HG03045 (cell line): ENCODE measurements at regions not wholly inside any gene's neighbourhood (a gene's known extent, or its start where the extent isn't known, plus 50 kb on each side); places are given as distances from the start of the nearest gene placed in this dataset.
"Not testable (repeated sequence)": the region's sequence is repeated elsewhere in the genome, so short reads cannot be mapped to it uniquely, and the experiment has no call there.

Experiments used
- ATAC-seq: cut with Tn5 transposase; IDR thresholded peaks from one replicate; pipeline ENCODE4 v1.9.1; 2021; ENCODE audit warnings: mild to moderate bottlenecking, moderate library complexity; ENCODE audit not compliant: unreplicated experiment

DNA sequence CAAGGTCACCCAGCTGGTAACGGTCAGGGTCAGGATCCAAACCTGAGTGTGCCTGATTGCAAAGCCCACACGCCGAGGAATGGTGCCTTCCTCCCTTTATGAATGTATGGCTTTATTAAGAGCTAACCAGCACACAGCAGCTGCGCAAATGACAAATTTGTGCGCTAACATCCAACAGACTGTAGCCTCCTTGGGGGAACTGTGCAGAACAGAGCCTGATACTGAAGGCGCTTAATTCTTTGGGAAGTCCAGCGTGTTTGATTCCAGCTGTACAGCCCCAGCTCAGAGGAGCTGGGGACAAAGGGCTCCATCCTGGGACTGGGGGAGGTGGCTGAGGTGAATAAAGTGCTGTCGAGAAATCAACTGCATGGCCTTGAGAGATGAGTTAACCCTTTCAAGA is 75.7 kb upstream of the JARID2 start:
- ATAC-seq = no peak

DNA sequence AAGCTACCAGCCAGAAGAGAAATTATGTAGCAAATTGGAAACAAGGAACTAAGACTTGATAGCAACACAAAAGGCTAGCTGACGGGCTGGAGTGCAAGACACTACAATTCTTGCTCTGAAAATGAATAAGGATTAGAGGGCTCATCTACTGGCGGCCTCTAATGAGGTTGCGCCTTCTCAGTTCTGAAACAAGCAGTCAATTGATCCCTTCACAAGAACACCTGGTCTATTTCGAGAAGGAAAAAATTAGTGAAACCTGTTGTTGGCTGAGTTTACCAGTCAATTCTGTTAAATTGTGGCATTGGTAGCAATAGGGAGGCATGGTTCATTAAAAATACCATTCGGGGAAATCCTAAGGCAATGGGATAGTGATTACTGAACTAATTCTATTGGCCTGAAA is 74.8 kb upstream of the JARID2 start:
- no peak for ATAC-seq

DNA sequence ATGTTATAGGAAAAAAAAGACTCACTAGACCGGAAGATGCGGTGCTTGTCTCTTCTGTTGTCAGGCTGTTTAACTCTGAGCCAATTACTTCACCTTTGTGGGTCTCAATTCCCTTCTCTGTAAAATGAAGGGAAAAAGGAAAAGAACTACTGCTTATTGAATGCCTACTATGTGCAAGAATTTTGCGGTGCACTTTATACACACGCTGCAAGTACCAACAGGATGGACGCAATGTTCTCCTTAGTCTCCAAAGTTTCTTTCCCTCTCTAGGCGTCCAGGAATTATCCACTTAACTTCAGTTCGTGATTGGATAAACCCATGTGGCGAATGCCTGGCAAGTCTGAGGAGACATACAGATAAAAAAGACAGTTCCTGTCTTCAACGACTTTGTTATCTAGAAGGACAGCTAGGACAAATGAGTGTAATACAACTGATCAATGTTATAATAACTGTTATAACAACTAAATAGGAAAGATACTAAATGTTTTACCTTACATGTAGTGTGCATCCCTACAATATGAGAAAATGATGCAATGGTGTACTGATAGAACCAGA is 69.0 kb upstream of the JARID2 start:
- no peak for ATAC-seq

- ATAC-seq = no peak
Measured at GRCh38 chr6:15183979-15184378, 61.9 kb upstream of the JARID2 start.

DNA sequence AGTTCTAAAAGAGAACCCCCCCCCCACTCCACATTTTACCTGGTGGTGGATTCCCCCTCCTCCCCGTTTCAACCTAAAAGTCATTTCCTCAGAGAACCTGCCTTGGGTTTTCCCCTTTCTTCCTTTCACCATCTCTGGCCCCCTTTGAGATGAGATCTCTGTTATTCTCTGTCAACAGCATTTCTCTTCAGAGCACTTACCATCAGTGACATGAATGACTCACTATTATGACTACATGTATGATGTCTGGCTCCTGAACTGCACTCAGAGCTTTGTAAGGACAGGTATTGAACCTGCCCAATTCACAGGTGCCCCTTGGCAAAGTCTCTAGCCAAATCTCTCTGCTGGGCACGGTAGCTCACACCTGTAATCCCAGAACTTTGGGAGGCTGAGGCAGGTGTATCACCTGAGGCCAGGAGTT is 61.4 kb upstream of the JARID2 start:
- ATAC-seq = no peak

- not testable (repeated sequence) for ATAC-seq
Measured at GRCh38 chr6:15185111-15185510, 60.8 kb upstream of the JARID2 start.

DNA sequence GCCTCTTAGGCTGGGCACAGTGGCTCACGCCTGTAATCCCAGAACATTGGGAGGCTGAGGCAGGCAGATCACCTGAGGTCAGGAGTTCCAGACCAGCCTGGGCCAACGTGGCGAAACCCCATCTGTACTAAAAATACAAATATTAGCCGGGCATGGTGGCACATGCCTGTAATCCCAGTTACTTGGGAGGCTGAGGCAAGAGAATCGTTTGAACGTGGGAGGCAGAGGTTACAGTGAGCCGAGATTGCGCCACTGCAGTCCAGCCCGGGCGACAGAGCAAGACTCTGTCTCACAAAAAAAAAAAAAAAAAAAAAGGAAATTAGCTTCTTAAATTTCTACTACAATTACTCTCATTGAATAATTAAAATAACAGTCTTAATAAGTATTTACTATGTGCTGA is 52.4 kb upstream of the JARID2 start:
- ATAC-seq = not testable (repeated sequence)

GRCh38 chr6:15194453-15194852 is 51.4 kb upstream of the JARID2 start:
- ATAC-seq = no peak
